H9 (cell line): ENCODE measurements at regions not wholly inside any gene's neighbourhood (a gene's known extent, or its start where the extent isn't known, plus 50 kb on each side); places are given as distances from the start of the nearest gene placed in this dataset.

Source experiments
- DNase-seq: peaks from one replicate; pipeline ENCODE4 v3.0.0-alpha.2; 2017
- H2AFZ ChIP-seq: one replicate; pipeline ENCODE4 v1.6.1; 2013; ENCODE audit warnings: mild to moderate bottlenecking, low read length, control low read depth, moderate library complexity
- H2AK5ac ChIP-seq: 2 replicates; pipeline ENCODE4 v1.6.1; 2013; ENCODE audit warnings: low read length, control low read depth, mixed read lengths; ENCODE audit not compliant: insufficient read length
- H2BK120ac ChIP-seq: one replicate; pipeline ENCODE4 v1.6.1; 2013; ENCODE audit warnings: low read depth, mild to moderate bottlenecking, low read length, control low read depth, inconsistent platforms; ENCODE audit not compliant: poor library complexity, severe bottlenecking
- H2BK12ac ChIP-seq: 2 replicates; pipeline ENCODE4 v1.6.1; 2013; ENCODE audit warnings: low read length, control low read depth, mixed read lengths, low read depth; ENCODE audit not compliant: insufficient read length
- H2BK15ac ChIP-seq: 2 replicates; pipeline ENCODE4 v1.6.1; 2013; ENCODE audit warnings: low read depth, low read length, control low read depth
- H2BK20ac ChIP-seq: one replicate; pipeline ENCODE4 v1.6.1; 2013; ENCODE audit warnings: low read depth, mild to moderate bottlenecking, low read length, control low read depth, inconsistent platforms; ENCODE audit not compliant: poor library complexity, severe bottlenecking
- H2BK5ac ChIP-seq: 2 replicates; pipeline ENCODE4 v1.6.1; 2013; ENCODE audit warnings: low read length, control low read depth, mixed read lengths; ENCODE audit not compliant: insufficient read length
- H3K14ac ChIP-seq: 2 replicates; pipeline ENCODE4 v1.6.1; 2013; ENCODE audit warnings: low read length, control low read depth; ENCODE audit not compliant: insufficient read depth
- H3K18ac ChIP-seq: 2 replicates; pipeline ENCODE4 v1.6.1; 2013; ENCODE audit warnings: low read depth, mild to moderate bottlenecking, mixed read lengths, low read length, control low read depth; ENCODE audit not compliant: insufficient read length
- H3K23ac ChIP-seq: 2 replicates; pipeline ENCODE4 v1.6.1; 2013; ENCODE audit warnings: low read length, control low read depth, mixed read lengths, low read depth; ENCODE audit not compliant: insufficient read length
- H3K23me2 ChIP-seq: 2 replicates; pipeline ENCODE4 v1.6.1; 2013; ENCODE audit warnings: low read depth, mild to moderate bottlenecking, mixed read lengths, low read length, control low read depth; ENCODE audit not compliant: insufficient read length, poor library complexity, severe bottlenecking
- H3K27ac ChIP-seq: 2 replicates; pipeline ENCODE4 v1.5.1; 2013; ENCODE audit warnings: low read length, control low read depth, mixed read lengths, low read depth; ENCODE audit not compliant: insufficient read length
- H3K27me3 ChIP-seq: 2 replicates; pipeline ENCODE4 v1.6.1; 2013; ENCODE audit warnings: low read length, control low read depth, inconsistent platforms; ENCODE audit not compliant: insufficient read depth
- H3K4ac ChIP-seq: 2 replicates; pipeline ENCODE4 v1.6.1; 2013; ENCODE audit warnings: low read depth, mild to moderate bottlenecking, control low read depth, inconsistent platforms, low read length, moderate library complexity
- H3K4me1 ChIP-seq: 2 replicates; pipeline ENCODE4 v1.6.1; 2013; ENCODE audit warnings: low read length, control low read depth, inconsistent platforms; ENCODE audit not compliant: insufficient read depth
- H3K4me2 ChIP-seq: 2 replicates; pipeline ENCODE4 v1.6.1; 2013; ENCODE audit warnings: low read length, control low read depth, mixed read lengths; ENCODE audit not compliant: insufficient read length, insufficient read depth
- H3K56ac ChIP-seq: 2 replicates; pipeline ENCODE4 v1.6.1; 2013; ENCODE audit warnings: low read depth, mild to moderate bottlenecking, mixed read lengths, low read length, control low read depth; ENCODE audit not compliant: insufficient read length
- H3K79me1 ChIP-seq: 2 replicates; pipeline ENCODE4 v1.6.1; 2013; ENCODE audit warnings: low read depth, mild to moderate bottlenecking, moderate library complexity, low read length, control low read depth, inconsistent platforms; ENCODE audit not compliant: insufficient read depth, poor library complexity, severe bottlenecking
- H3K79me2 ChIP-seq: 2 replicates; pipeline ENCODE4 v1.6.1; 2013; ENCODE audit warnings: low read length, control low read depth, inconsistent platforms; ENCODE audit not compliant: insufficient read depth
- H3K9ac ChIP-seq: 2 replicates; pipeline ENCODE4 v1.6.1; 2013; ENCODE audit warnings: low read length, control low read depth, mixed read lengths; ENCODE audit not compliant: insufficient read length; ENCODE audit errors: extremely low read depth
- H3K9me3 ChIP-seq: one replicate; pipeline ENCODE4 v1.6.1; 2013; ENCODE audit warnings: low read depth, low read length, inconsistent platforms; ENCODE audit not compliant: control insufficient read depth
- H3T11ph ChIP-seq: one replicate; pipeline ENCODE4 v1.6.1; 2013; ENCODE audit warnings: mild to moderate bottlenecking, low read length, control low read depth, inconsistent platforms
- H4K20me1 ChIP-seq: one replicate; pipeline ENCODE4 v1.6.1; 2013; ENCODE audit not compliant: control insufficient read depth, insufficient read length, insufficient read depth
- H4K5ac ChIP-seq: 2 replicates; pipeline ENCODE4 v1.6.1; 2013; ENCODE audit warnings: low read depth, mild to moderate bottlenecking, mixed read lengths, low read length, control low read depth; ENCODE audit not compliant: insufficient read length
- H4K8ac ChIP-seq: replicated peaks from 2 replicates; pipeline ENCODE4 v1.6.1; 2013; ENCODE audit warnings: low read length, control low read depth, mixed read lengths, low read depth; ENCODE audit not compliant: insufficient read length
- H4K91ac ChIP-seq: 2 replicates; pipeline ENCODE4 v1.6.1; 2013; ENCODE audit warnings: low read depth, mild to moderate bottlenecking, moderate library complexity, mixed read lengths, low read length, control low read depth; ENCODE audit not compliant: insufficient read length
- H3K27ac Mint-ChIP-seq, 3 experiments: 2 replicates in 2 of 3; 3 replicates in 1 of 3; pipeline ENCODE4 v1.8.0; 2020 to 2021; ENCODE audit warnings: mixed read lengths in 3 of 3, mild to moderate bottlenecking in 1 of 3, moderate library complexity in 1 of 3
- H3K27me3 Mint-ChIP-seq: 2 replicates; pipeline ENCODE4 v1.8.0; 2021; ENCODE audit warnings: low read depth, mild to moderate bottlenecking, moderate library complexity, mixed read lengths
- H3K36me3 Mint-ChIP-seq, 3 experiments: 2 replicates in 2 of 3; 3 replicates in 1 of 3; pipeline ENCODE4 v1.8.0; 2020 to 2021; ENCODE audit warnings: low read depth in 3 of 3, mixed read lengths in 3 of 3; ENCODE audit not compliant: insufficient read depth in 1 of 3
- H3K4me1 Mint-ChIP-seq, 2 experiments: 2 replicates each; pipeline ENCODE4 v1.8.0; 2020; ENCODE audit warnings: mixed read lengths in 2 of 2
- H3K4me3 Mint-ChIP-seq, 2 experiments: 2 replicates in 1 of 2; 3 replicates in 1 of 2; pipeline ENCODE4 v1.8.0; 2020 to 2021; ENCODE audit warnings: mild to moderate bottlenecking in 2 of 2, mixed read lengths in 2 of 2, moderate library complexity in 1 of 2
- H3K9me3 Mint-ChIP-seq, 2 experiments: 2 replicates in 1 of 2; 3 replicates in 1 of 2; pipeline ENCODE4 v1.8.0; 2020; ENCODE audit warnings: mild to moderate bottlenecking in 2 of 2, mixed read lengths in 2 of 2, moderate library complexity in 1 of 2
- CTCF ChIP-seq: fragments of 200-600 bp; sonication (generic); conservative IDR thresholded peaks from 3 replicates; pipeline ENCODE4 v1.8.0; 2021; ENCODE audit warnings: antibody characterized with exemption, mild to moderate bottlenecking
- WGBS: extraction: QIAGEN DNeasy Blood & Tissue Kit; methylation state at CpG from one replicate; pipeline ENCODE4 v1.1.7; 2013; ENCODE audit warnings: missing lambda C conversion rate, low lambda C conversion rate, mixed read lengths; ENCODE audit not compliant: insufficient read length; ENCODE audit errors: extremely low coverage; 5-methylcytosine and 5-hydroxymethylcytosine counted together

- no CpG with 5 or more reads among the region's 7 CpGs for WGBS
- Histone ChIP-seq H3K14ac (no peak overlapping the region), H3K27ac (no peak overlapping the region), H3K79me2 (no peaks in the 10 kb centered on the region), H2BK5ac (no peak overlapping the region), H2AFZ (no peak overlapping the region), H3K23me2 (no peaks in the 10 kb centered on the region), H4K5ac (no peak overlapping the region), H3K27me3 (no peaks in the 10 kb centered on the region), H2BK120ac (no peak overlapping the region), H3K4me2 (no peak overlapping the region), H4K20me1 (no peaks in the 10 kb centered on the region), H2BK15ac (no peak overlapping the region), H2BK12ac (no peak overlapping the region), H3K9me3 (no peaks in the 10 kb centered on the region), H2AK5ac (no peak overlapping the region), H3K23ac (no peak overlapping the region), H4K91ac (no peak overlapping the region), H3K56ac (no peak overlapping the region), H4K8ac (no peak overlapping the region), H3K18ac (no peak overlapping the region), H3K79me1 (no peaks in the 10 kb centered on the region), H3K9ac (no peak overlapping the region), H2BK20ac (no peak overlapping the region), H3T11ph (no peak overlapping the region), H3K4ac (no peak overlapping the region), H3K4me1 (no peaks in the 10 kb centered on the region)
- no peak for DNase-seq
- Mint-ChIP-seq H3K9me3 (peaks cover 11 to 13% of the 10 kb centered on the region in 2 experiments; a peak in 4 of 5 replicates), H3K27me3 (peaks cover 20% of the 10 kb centered on the region), H3K27ac (no peak overlapping the region), H3K4me1 (peaks cover 0 to 4% of the 10 kb centered on the region in 2 experiments; a peak in 1 of 4 replicates), H3K4me3 (no peak overlapping the region), H3K36me3 (peaks cover 0 to 3% (median 2%) of the 10 kb centered on the region in 3 experiments; a peak in 4 of 7 replicates)
- TF ChIP-seq CTCF, result no peak
Measured at GRCh38 chr22:48853627-48854240, 973.9 kb downstream of the BRD1 start.
